HG03139 (cell line): ENCODE measurements at regions not wholly inside any gene's neighbourhood (a gene's known extent, or its start where the extent isn't known, plus 50 kb on each side); places are given as distances from the start of the nearest gene placed in this dataset.

Experiments
- ATAC-seq: cut with Tn5 transposase; IDR thresholded peaks from one replicate; pipeline ENCODE4 v1.9.1; 2021; ENCODE audit not compliant: unreplicated experiment

DNA sequence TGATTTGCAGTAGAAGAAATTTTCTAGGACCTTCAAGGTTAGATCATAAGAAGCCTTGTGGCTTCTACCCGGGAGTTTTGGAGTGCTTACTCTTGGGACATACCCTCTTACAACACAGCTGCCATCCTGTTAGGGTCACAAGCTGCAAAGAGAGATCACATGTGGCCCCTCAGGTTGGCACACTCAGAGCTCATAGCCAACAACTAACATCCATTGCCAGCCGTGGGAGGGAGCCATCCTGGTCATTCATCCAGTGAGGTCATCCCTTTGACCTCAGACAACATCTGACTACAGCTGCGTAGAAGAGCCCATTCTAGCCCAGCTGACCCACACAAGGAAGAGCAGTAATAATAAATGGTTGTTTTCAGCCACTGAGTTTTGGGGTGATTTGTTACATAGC, 76.9 kb upstream of the NABP1 start:
- ATAC-seq = no peak

DNA sequence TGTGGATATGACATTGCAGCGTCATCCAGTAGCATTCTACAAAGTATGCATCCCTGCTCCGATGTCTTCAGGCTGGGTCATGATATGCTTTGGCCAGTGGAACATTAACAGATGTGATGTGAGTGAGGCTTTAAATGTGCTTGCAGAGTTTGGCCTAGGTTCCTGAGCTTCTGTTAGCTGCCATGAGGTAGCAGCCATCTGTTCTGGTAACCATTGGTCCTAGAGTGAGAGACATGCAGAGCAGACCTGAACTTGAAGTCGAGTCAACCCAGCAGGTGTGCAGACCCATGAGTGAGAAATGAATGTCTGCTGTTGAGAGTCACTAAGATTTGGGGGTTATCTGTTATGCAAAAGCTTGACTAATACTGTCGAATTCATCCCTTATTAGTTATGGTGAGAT, 73.8 kb upstream of the NABP1 start:
- no peak for ATAC-seq

- ATAC-seq = no peak
Measured at GRCh38 chr2:191607096-191607495, 70.8 kb upstream of the NABP1 start.

DNA sequence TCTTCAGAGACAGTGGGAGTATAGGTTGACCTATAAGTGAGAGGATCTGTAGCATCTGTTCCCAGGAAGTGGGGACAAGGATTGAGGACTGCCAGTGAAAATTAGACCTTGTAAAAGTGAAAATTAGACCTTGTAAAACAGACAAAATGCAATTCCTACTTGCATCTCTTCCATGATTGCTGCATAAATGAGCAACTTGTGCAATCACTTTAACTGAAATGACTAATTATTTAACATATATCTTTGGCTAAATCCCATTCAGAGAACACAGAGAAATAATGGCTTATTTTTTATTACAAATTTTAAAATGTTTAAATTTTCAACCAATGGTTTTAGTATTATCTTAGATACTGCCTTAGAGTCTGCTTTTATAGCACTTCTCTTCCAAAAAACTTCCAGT, 67.2 kb upstream of the NABP1 start:
- ATAC-seq = no peak

- ATAC-seq = peak; percentile 96
Measured at GRCh38 chr2:191611614-191612013, 66.3 kb upstream of the NABP1 start.

- no peak for ATAC-seq
Measured at GRCh38 chr2:191612496-191612895, 65.4 kb upstream of the NABP1 start.

GRCh38 chr2:191614759-191615158, 63.2 kb upstream of the NABP1 start:
- no peak for ATAC-seq

DNA sequence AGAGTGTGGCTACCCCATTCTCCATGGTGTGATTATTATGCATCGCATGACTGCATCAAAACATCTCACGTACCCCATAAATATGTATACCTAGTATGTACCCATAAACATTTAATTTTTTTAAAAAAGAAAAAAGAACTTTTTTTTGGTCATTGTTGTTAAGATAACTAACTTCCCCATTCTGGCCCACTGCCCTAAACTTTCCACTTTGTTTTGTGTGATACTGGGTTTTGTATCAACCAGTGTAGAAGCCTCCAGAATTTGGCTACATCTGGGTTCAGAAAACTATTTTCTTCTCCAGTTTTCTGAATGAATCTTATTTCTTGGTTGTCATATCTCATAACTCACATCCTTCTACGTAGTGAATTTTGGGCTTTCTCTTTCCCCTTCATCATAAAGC, 62.3 kb upstream of the NABP1 start:
- no peak for ATAC-seq

DNA sequence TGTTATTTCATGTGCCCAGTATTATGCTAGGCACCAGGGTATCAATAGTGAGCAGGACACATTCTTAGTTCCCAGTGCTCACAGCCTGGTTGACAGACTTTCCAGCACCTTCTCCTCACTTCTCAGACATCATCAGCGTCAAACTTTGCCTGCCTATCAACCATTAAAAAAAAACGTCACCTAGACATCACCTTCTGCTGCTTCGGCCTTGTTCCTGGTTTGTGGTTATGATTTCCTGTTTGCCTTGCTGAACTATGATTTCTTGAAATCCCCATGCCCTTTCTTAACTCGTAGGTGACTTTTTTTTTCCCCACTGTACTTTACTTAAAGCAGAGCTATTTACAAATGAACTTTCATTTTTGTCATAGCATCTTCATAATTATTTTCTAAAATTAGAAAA, 60.4 kb upstream of the NABP1 start:
- ATAC-seq = peak; percentile 87

GRCh38 chr2:191618046-191618780, 59.7 kb upstream of the NABP1 start:
- ATAC-seq = no peak

DNA sequence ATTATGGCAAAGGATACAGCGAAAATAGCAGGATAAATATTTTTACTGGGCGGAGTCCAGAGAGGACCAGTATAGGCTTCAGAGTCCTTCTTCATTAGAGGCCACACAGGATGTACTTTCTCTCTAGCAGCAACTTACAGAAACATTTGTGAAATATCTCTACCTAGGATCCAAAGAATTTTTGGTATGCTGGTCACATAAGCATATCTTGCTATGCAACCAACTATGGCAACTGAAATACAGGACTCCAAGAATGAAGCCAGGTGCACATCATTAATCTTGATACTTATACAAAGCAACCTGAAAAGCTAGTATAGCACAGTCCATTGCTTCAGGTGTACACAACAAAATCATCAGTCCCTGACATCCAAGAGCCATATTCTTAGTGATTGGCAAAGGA, 59.1 kb upstream of the NABP1 start:
- no peak for ATAC-seq

DNA sequence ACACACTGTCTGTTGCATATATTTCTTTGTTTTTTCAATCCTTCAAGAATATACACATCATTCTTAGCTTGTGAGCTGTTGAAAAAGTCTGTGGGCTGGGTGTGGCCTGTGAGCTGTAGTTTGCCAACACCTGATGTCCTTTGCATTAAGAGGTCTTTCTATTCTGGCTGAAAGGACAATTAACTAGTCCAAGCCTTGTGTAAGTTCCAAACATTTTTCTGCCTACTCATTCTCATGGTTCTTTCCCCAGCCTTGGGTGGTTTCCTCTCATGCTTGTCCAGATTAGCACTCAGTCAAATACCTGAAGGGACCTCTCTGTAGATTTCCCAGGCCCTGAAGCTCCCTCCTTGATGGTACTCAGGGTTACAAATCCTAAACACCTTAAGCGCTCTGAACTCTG, 57.8 kb upstream of the NABP1 start:
- no peak for ATAC-seq

DNA sequence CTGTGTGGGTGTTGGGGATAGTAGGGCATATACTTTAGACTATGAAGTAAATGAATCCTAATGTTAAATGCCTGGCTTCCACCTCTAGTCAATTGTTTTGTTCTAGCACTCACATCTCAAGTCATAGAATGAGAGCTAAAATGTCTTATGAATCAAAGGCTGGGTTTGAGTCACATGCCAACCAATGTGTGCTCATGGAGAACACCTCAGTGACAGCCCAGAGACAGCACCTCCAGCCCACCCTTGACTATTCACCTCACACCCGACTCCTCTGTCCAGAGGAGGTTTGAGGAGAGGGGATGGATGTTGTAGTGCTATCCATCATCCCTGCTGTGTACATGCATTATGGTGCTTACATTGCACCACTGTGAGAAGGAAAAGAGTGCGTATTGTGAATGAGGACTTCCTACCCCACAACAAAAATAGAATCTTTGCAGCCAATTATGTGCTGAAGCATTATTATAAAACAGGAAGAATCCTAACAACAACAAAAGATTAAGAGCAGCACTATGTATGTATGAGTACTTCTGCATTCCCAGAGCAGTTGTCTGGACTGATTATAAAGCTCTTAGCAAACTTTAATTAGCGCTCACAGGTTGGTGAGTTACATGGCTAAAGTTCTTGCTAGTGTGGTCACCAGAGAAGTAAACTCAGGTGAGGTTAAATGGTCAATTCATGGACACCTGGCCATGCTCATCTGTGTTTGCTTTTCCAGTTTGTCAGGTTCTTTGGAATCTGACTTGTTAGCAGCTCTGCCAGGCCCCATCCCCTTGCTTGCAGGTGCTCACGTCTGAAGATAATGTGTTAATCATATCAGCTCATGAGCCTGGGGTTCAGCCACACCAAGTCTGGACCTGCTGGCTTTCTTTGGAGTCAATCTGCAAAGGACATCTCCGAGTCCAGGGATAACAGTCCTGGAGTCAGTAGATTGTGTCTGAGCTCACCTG, 55.3 kb upstream of the NABP1 start:
- no peak for ATAC-seq

- ATAC-seq = no peak
Measured at GRCh38 chr2:191625016-191625415, 52.9 kb upstream of the NABP1 start.

DNA sequence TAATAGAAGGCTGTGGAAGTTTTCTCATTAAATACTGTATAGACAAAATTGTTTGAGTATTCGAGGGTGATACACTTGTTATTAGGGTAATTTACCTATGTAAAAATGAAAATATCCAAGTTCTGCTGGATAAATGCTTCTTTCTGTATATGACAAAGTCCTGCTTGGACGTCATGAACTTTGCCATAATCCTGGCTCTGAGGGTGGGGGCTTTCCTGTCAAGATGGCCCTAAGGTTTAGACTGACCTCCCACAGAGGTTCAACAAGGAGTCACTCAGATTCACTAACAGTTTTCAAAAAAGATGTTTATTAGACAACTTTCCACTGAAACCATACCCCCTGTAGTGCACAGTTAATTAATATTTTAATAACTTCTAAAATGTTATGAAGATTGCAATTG, 52.5 kb upstream of the NABP1 start:
- ATAC-seq = no peak

DNA sequence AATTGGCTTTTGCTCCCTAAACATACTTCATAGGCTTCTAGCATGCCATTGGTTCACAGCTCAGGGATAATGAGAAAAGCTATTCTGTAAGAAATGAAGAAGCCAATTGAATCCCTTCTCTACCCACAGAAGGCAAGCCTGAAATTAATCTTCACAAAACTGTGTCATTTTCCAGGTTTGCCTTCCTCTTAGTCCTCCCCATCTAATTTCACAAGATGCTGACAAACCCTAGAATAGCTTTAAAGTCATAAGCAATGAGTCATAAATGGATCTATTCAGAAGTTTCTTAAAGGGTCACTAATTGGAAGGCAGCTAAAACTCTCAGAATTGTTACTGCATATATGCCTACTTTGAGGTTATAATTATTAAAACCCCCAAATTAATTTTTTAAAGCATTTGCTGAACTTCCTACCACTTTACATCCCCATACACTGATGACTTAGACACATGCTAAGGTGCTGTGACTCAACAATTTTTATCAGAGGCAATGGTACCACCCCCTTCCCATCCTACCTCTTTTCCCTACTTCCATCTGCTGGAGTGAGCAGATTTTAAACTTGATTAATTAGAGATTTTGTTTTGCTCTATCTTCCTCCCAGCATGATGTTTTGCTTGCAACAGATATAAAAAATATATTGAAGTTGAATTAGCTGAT, 51.3 kb upstream of the NABP1 start:
- no peak for ATAC-seq

- no peak for ATAC-seq
Measured at GRCh38 chr2:191627518-191627917, 50.4 kb upstream of the NABP1 start.
